Panc1 (cell line): ENCODE measurements at regions not wholly inside any gene's neighbourhood (a gene's known extent, or its start where the extent isn't known, plus 50 kb on each side); places are given as distances from the start of the nearest gene placed in this dataset.

Experiments
- ATAC-seq: fragments of 200-7000 bp; cut with Tn5 transposase; 2 replicates; pipeline ENCODE4 v1.9.1; 2020; ENCODE audit warnings: mild to moderate bottlenecking, moderate library complexity
- BruUV-seq: library from RNA; stranded (reverse); fragments of 400-500 nt; replicated peaks from 2 replicates; lab custom pipeline; 2021; lab: Mats Ljungman, UMichigan
- CTCF ChIA-PET: fragments of 300-600 bp; sonication (Branson Sonifier 250); formaldehyde crosslinking; loops from one replicate; lab custom pipeline; 2022; ENCODE audit warnings: antibody characterized with exemption; lab: Charles Lee
- POLR2A ChIA-PET: fragments of 300-600 bp; sonication (Branson Sonifier 250); formaldehyde crosslinking; loops from one replicate; lab custom pipeline; 2022; ENCODE audit warnings: antibody characterized with exemption; lab: Charles Lee
- DNase-seq: peaks from one replicate; pipeline ENCODE4 v3.0.0-alpha.2; 2010; ENCODE audit warnings: low read depth, low spot score
- H3K27ac ChIP-seq: 2 replicates; pipeline ENCODE4 v1.5.1; 2011; ENCODE audit warnings: mild to moderate bottlenecking, low read length, inconsistent platforms
- H3K27me3 ChIP-seq: fragments of 200-500 bp; sonication (Bioruptor generic); 2 replicates; pipeline ENCODE4 v1.6.0; 2014; ENCODE audit warnings: low read length, inconsistent platforms; ENCODE audit not compliant: control insufficient read depth, insufficient read depth
- H3K36me3 ChIP-seq: fragments of 200-500 bp; sonication (Bioruptor generic); 2 replicates; pipeline ENCODE4 v1.5.1; 2014; ENCODE audit warnings: inconsistent platforms, mild to moderate bottlenecking, low read length, moderate library complexity; ENCODE audit not compliant: control insufficient read depth, insufficient read depth
- H3K4me1 ChIP-seq: 2 replicates; pipeline ENCODE4 v1.5.1; 2011; ENCODE audit warnings: inconsistent platforms, mild to moderate bottlenecking, low read length, moderate library complexity; ENCODE audit not compliant: control insufficient read depth, insufficient read depth
- H3K4me3 ChIP-seq, 2 experiments: 2 replicates each; pipeline ENCODE4 v1.5.1; 2011 to 2012; ENCODE audit warnings: low read depth in 2 of 2, low read length in 2 of 2, mild to moderate bottlenecking in 2 of 2, inconsistent platforms in 1 of 2, moderate library complexity in 1 of 2
- H3K9me3 ChIP-seq: fragments of 200-500 bp; sonication (Bioruptor generic); 2 replicates; pipeline ENCODE4 v1.5.1; 2014; ENCODE audit warnings: low read depth, mild to moderate bottlenecking, inconsistent platforms, low read length, moderate library complexity; ENCODE audit not compliant: control insufficient read depth, insufficient read depth
- POLR2AphosphoS5 ChIP-seq: IDR thresholded peaks from 2 replicates; pipeline ENCODE4 v1.6.1; 2012; ENCODE audit warnings: mild to moderate bottlenecking, low read depth, low read length, moderate library complexity
- SIN3A ChIP-seq: IDR thresholded peaks from 2 replicates; pipeline ENCODE4 v1.6.1; 2012; ENCODE audit warnings: low read depth, mild to moderate bottlenecking, low read length, moderate library complexity, borderline replicate concordance; ENCODE audit not compliant: insufficient read depth
- TCF7L2 ChIP-seq: IDR thresholded peaks from 2 replicates; pipeline ENCODE4 v1.6.1; 2011; ENCODE audit warnings: mild to moderate bottlenecking, low read depth, low read length, inconsistent platforms
- in situ Hi-C: cut with HindIII; loops from 2 replicates; pipeline ENCODE4 v1.10.0; 2016; ENCODE audit warnings: low sequenced_read_pairs, low pct_unique_long_range_greater_than_20kb
- intact Hi-C: fragments of 100-400 bp; cut with micrococcal nuclease; formaldehyde crosslinking; loops from one replicate; pipeline ENCODE4 v1.10.0; 2022; ENCODE audit not compliant: unreplicated experiment
- TF ChIP-seq, protein P1 (sequence below), 2 experiments: IDR thresholded peaks; 2 replicates each; pipeline ENCODE4 v1.6.1; 2011 to 2012; ENCODE audit warnings: low read depth in 2 of 2, control low read depth in 1 of 2, low read length in 1 of 2, mild to moderate bottlenecking in 1 of 2, moderate library complexity in 1 of 2; ENCODE audit not compliant: insufficient read depth in 1 of 2
- TF ChIP-seq, protein P2 (sequence below): fragments of 450-650 bp; IDR thresholded peaks from 2 replicates; pipeline ENCODE4 v1.5.1; 2017; ENCODE audit warnings: mild to moderate bottlenecking

DNA sequence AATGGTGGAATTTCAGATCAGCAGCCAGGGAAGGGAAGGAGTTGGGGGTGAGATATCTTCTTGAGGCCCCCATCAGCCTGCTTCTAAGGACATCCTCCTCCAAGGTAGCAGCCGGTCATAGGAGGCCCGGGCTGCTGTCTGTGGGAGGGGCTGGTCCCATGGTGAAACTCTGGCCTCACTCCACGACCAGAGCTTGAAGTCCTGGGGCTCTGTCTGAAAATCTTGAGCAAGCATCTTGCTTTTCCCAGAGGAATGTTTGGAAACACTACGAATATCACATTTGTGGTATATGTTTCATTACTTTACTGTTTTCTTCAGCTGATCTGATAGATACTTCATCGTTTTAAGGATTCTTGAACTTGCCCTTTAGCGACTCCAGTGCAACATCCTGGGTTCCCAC, 103.7 kb downstream of the CTAGE1 start:
- Histone ChIP-seq H3K9me3 (no peaks in the 10 kb centered on the region), H3K27ac (no peak overlapping the region), H3K4me3 (no peak overlapping the region), H3K27me3 (peaks cover 8% of the 10 kb centered on the region; the same call in 1 of the 2 replicates), H3K36me3 (no peaks in the 10 kb centered on the region), H3K4me1 (no peaks in the 10 kb centered on the region)
- ATAC-seq (no peak), DNase-seq (no peak)
- POLR2A ChIA-PET: no interaction called here
- in situ Hi-C loops (no loop called here), intact Hi-C loops (no loop called here)
- BruUV-seq: no TSS peak
- TF ChIP-seq, protein P1, sequence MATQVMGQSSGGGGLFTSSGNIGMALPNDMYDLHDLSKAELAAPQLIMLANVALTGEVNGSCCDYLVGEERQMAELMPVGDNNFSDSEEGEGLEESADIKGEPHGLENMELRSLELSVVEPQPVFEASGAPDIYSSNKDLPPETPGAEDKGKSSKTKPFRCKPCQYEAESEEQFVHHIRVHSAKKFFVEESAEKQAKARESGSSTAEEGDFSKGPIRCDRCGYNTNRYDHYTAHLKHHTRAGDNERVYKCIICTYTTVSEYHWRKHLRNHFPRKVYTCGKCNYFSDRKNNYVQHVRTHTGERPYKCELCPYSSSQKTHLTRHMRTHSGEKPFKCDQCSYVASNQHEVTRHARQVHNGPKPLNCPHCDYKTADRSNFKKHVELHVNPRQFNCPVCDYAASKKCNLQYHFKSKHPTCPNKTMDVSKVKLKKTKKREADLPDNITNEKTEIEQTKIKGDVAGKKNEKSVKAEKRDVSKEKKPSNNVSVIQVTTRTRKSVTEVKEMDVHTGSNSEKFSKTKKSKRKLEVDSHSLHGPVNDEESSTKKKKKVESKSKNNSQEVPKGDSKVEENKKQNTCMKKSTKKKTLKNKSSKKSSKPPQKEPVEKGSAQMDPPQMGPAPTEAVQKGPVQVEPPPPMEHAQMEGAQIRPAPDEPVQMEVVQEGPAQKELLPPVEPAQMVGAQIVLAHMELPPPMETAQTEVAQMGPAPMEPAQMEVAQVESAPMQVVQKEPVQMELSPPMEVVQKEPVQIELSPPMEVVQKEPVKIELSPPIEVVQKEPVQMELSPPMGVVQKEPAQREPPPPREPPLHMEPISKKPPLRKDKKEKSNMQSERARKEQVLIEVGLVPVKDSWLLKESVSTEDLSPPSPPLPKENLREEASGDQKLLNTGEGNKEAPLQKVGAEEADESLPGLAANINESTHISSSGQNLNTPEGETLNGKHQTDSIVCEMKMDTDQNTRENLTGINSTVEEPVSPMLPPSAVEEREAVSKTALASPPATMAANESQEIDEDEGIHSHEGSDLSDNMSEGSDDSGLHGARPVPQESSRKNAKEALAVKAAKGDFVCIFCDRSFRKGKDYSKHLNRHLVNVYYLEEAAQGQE (IDR thresholded peaks at IDR 0.05; ENCODE audit: insufficient read depth in 1 of 2, low read depth in 2 of 2, low read length in 1 of 2): no peak
- no peak for TF ChIP-seq TCF7L2
- TF ChIP-seq POLR2AphosphoS5: no peak
- no peak for TF ChIP-seq SIN3A
- TF ChIP-seq, protein P2, sequence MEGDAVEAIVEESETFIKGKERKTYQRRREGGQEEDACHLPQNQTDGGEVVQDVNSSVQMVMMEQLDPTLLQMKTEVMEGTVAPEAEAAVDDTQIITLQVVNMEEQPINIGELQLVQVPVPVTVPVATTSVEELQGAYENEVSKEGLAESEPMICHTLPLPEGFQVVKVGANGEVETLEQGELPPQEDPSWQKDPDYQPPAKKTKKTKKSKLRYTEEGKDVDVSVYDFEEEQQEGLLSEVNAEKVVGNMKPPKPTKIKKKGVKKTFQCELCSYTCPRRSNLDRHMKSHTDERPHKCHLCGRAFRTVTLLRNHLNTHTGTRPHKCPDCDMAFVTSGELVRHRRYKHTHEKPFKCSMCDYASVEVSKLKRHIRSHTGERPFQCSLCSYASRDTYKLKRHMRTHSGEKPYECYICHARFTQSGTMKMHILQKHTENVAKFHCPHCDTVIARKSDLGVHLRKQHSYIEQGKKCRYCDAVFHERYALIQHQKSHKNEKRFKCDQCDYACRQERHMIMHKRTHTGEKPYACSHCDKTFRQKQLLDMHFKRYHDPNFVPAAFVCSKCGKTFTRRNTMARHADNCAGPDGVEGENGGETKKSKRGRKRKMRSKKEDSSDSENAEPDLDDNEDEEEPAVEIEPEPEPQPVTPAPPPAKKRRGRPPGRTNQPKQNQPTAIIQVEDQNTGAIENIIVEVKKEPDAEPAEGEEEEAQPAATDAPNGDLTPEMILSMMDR: no peak
- CTCF ChIA-PET: no interaction called here

DNA sequence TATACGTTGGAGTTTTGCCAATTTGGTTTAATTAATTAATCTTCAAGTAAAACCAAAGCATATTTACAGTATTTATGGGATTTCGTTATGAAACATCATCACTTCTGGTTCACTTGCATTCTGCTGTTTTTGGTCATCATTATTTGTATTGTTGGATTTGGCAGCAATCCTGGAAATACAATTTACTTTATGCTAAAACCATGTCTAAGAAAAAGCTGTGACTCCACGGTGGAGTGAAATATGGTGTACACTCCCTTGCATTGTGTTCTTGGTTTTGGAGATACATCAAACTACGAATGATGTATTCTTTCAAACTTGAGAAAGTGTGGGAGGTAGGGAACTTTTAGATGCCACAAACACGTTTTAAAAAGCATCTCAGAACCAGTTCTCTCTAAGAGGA, 106.4 kb downstream of the CTAGE1 start:
- intact Hi-C loops: no loop called here
- no peak overlapping the region for H3K27ac ChIP-seq
- no peaks in the 10 kb centered on the region for H3K36me3 ChIP-seq
- ATAC-seq (no peak), DNase-seq (no peak)
- H3K9me3 ChIP-seq: no peaks in the 10 kb centered on the region
- in situ Hi-C loops: no loop called here
- ChIA-PET POLR2A (no interaction called here), CTCF (no interaction called here)
- H3K27me3 ChIP-seq: peaks cover 8% of the 10 kb centered on the region; the same call in 1 of the 2 replicates
- H3K4me3 ChIP-seq: no peak overlapping the region
- H3K4me1 ChIP-seq: no peaks in the 10 kb centered on the region
- TF ChIP-seq, protein P2: no peak
- no peak for TF ChIP-seq POLR2AphosphoS5
- TF ChIP-seq, protein P1 (IDR thresholded peaks at IDR 0.05; ENCODE audit: insufficient read depth in 1 of 2, low read depth in 2 of 2, low read length in 1 of 2): no peak
- TF ChIP-seq TCF7L2: no peak
- TF ChIP-seq SIN3A: no peak
- no TSS peak for BruUV-seq
